ENCODE measurements at regions not wholly inside any gene's neighbourhood (a gene's known extent, or its start where the extent isn't known, plus 50 kb on each side); places are given as distances from the start of the nearest gene placed in this dataset.

- H3K36me3 Mint-ChIP-seq (ENCODE audit: low read depth), result peaks cover 18% of the 10 kb centered on the region
- peak overlapping the region; percentile 95 for H3K27ac Mint-ChIP-seq
- peak overlapping the region; percentile 65 for H3K4me3 Mint-ChIP-seq
- H3K4me1 Mint-ChIP-seq, result peaks cover 63% of the 10 kb centered on the region
- no peak for DNase-seq
- intact Hi-C loops (cut with micrococcal nuclease), result loop anchor here (2.0 to 5.0 kb wide), 6 partner anchors 41 to 189 kb away; no protein-coding TSS in a partner anchor
- peaks cover 13% of the 10 kb centered on the region for H3K9me3 Mint-ChIP-seq
- H3K27me3 Mint-ChIP-seq, result no peaks in the 10 kb centered on the region
These were observed 50.0 kb upstream of the DOCK9 start for GRCh38 chr13:99027661-99028425.

DNA sequence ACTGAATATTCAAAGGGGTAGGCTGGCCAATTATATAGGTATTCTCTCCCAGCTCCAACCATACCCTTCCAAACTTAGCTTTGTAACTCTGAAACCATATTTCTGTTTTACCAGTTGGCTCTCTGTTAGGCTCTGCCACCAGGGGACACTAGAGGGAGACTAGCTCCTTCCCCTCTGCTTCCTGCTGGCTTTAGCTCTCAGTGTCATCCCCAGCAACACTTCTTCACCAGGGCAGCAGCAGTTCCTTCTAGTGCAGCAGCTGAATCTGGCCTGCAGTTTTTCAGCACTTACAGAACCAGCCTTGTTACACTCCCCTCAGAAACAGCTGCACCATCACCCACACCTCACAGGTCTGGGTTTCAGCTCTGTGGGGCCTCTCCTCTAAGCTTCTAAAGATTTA, 51.0 kb upstream of the DOCK9 start:
- Mint-ChIP-seq H3K27me3 (no peaks in the 10 kb centered on the region), H3K9me3 (peaks cover 13% of the 10 kb centered on the region), H3K4me3 (no peak overlapping the region), H3K4me1 (peaks cover 64% of the 10 kb centered on the region), H3K36me3 (ENCODE audit: low read depth) (peaks cover 17% of the 10 kb centered on the region), H3K27ac (peak overlapping the region; percentile 52)
- DNase-seq, result peak; percentile 83
- intact Hi-C loops (cut with micrococcal nuclease), result loop anchor here (5.0 kb wide), 2 partner anchors 42 to 188 kb away; no protein-coding TSS in a partner anchor

DNA sequence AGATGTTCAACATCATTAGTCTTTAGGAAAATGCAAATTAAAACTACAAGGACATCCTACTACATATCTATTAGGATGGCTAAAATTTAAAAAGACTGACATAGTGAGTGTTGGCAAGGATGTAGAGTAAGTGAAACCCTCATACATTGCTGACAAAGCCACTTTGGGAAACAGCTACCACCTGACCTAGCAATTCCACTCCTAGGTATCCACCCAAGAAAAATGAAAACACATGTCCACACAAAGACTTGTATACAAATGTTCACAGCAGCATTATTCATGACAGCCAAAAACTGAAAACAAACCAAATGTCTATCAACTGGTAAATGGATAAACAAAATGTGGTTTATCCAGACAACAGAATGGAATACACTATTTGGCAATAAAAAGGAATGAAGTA, 51.7 kb upstream of the DOCK9 start:
- no peak for DNase-seq
- Mint-ChIP-seq H3K4me3 (no peak overlapping the region), H3K27me3 (no peaks in the 10 kb centered on the region), H3K27ac (no peak overlapping the region), H3K4me1 (peaks cover 61% of the 10 kb centered on the region), H3K9me3 (peaks cover 13% of the 10 kb centered on the region), H3K36me3 (ENCODE audit: low read depth) (peaks cover 17% of the 10 kb centered on the region)
- intact Hi-C loops (cut with micrococcal nuclease), result loop anchor here (5.0 kb wide), 2 partner anchors 42 to 188 kb away; no protein-coding TSS in a partner anchor

DNA sequence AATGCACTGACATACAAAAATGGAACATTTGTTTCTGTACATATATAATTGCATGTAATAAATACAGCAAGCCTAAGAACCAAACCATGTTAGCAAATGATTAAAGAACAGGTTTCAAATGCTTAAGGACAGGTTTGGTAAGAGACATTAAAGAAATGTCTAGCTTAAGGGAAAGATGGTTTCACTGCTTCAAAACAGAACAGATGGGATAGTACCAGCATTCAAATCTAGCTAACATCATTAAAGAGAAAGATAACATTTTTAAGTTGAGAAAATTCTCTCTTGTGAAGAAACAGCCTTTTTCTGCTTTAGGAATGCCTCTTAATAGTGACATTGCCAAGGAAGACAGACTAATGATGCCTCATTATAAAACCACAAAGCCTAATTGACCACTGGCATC, 52.5 kb upstream of the DOCK9 start:
- intact Hi-C loops (cut with micrococcal nuclease), result no loop called here
- no peak overlapping the region for H3K4me3 Mint-ChIP-seq
- peak overlapping the region; percentile 8 for H3K27ac Mint-ChIP-seq
- peaks cover 19% of the 10 kb centered on the region for H3K36me3 Mint-ChIP-seq (ENCODE audit: low read depth)
- H3K4me1 Mint-ChIP-seq, result peaks cover 55% of the 10 kb centered on the region
- no peaks in the 10 kb centered on the region for H3K27me3 Mint-ChIP-seq
- DNase-seq, result no peak
- peaks cover 13% of the 10 kb centered on the region for H3K9me3 Mint-ChIP-seq

- peaks cover 25% of the 10 kb centered on the region for H3K36me3 Mint-ChIP-seq (ENCODE audit: low read depth)
- no peak overlapping the region for H3K27ac Mint-ChIP-seq
- peaks cover 41% of the 10 kb centered on the region for H3K4me1 Mint-ChIP-seq
- no peak for DNase-seq
- H3K4me3 Mint-ChIP-seq, result no peak overlapping the region
- no peaks in the 10 kb centered on the region for H3K27me3 Mint-ChIP-seq
- intact Hi-C loops (cut with micrococcal nuclease), result no loop called here
- H3K9me3 Mint-ChIP-seq, result peaks cover 18% of the 10 kb centered on the region
These were observed 54.0 kb upstream of the DOCK9 start for GRCh38 chr13:99031832-99032231.

GRCh38 chr13:99033814-99034213, 56.0 kb upstream of the DOCK9 start:
- no peak for DNase-seq
- Mint-ChIP-seq H3K27ac (no peak overlapping the region), H3K4me1 (peaks cover 25% of the 10 kb centered on the region)

GRCh38 chr13:99034333-99035085, 56.6 kb upstream of the DOCK9 start:
- intact Hi-C loops (cut with micrococcal nuclease), result no loop called here
- Mint-ChIP-seq H3K4me3 (no peak overlapping the region), H3K36me3 (ENCODE audit: low read depth) (peaks cover 18% of the 10 kb centered on the region), H3K4me1 (peaks cover 23% of the 10 kb centered on the region), H3K27me3 (no peaks in the 10 kb centered on the region), H3K9me3 (peaks cover 5% of the 10 kb centered on the region), H3K27ac (no peak overlapping the region)
- DNase-seq, result no peak

More at GRCh38 chr13:99033814-99034213, 56.0 kb upstream of the DOCK9 start:
- intact Hi-C loops (cut with micrococcal nuclease), result loop anchor here (1.0 kb wide), 1 partner anchor 165 kb away; no protein-coding TSS in a partner anchor
- Mint-ChIP-seq H3K27me3 (no peaks in the 10 kb centered on the region), H3K9me3 (peaks cover 8% of the 10 kb centered on the region), H3K36me3 (ENCODE audit: low read depth) (peaks cover 22% of the 10 kb centered on the region), H3K4me3 (no peak overlapping the region)

GRCh38 chr13:99035715-99036114, 57.9 kb upstream of the DOCK9 start:
- Mint-ChIP-seq H3K9me3 (peaks cover 5% of the 10 kb centered on the region), H3K4me3 (no peak overlapping the region), H3K36me3 (ENCODE audit: low read depth) (peaks cover 21% of the 10 kb centered on the region), H3K4me1 (peaks cover 20% of the 10 kb centered on the region), H3K27ac (no peak overlapping the region), H3K27me3 (no peaks in the 10 kb centered on the region)
- no peak for DNase-seq
- intact Hi-C loops (cut with micrococcal nuclease), result no loop called here

GRCh38 chr13:99037756-99038155, 59.9 kb upstream of the DOCK9 start:
- no peak for DNase-seq
- Mint-ChIP-seq H3K36me3 (ENCODE audit: low read depth) (peaks cover 28% of the 10 kb centered on the region), H3K27ac (no peak overlapping the region), H3K4me3 (no peak overlapping the region), H3K27me3 (no peaks in the 10 kb centered on the region), H3K9me3 (peaks cover 5% of the 10 kb centered on the region), H3K4me1 (peaks cover 34% of the 10 kb centered on the region)
- intact Hi-C loops (cut with micrococcal nuclease), result no loop called here

GRCh38 chr13:99039718-99040280, 61.9 kb upstream of the DOCK9 start:
- H3K4me3 Mint-ChIP-seq, result no peak overlapping the region
- peaks cover 44% of the 10 kb centered on the region for H3K4me1 Mint-ChIP-seq
- no peak overlapping the region for H3K27ac Mint-ChIP-seq
- DNase-seq, result no peak
- intact Hi-C loops (cut with micrococcal nuclease), result loop anchor here (10.0 kb wide), 1 partner anchor 85 kb away; no protein-coding TSS in a partner anchor
- H3K9me3 Mint-ChIP-seq, result peaks cover 5% of the 10 kb centered on the region
- no peaks in the 10 kb centered on the region for H3K27me3 Mint-ChIP-seq
- H3K36me3 Mint-ChIP-seq (ENCODE audit: low read depth), result peaks cover 31% of the 10 kb centered on the region

DNA sequence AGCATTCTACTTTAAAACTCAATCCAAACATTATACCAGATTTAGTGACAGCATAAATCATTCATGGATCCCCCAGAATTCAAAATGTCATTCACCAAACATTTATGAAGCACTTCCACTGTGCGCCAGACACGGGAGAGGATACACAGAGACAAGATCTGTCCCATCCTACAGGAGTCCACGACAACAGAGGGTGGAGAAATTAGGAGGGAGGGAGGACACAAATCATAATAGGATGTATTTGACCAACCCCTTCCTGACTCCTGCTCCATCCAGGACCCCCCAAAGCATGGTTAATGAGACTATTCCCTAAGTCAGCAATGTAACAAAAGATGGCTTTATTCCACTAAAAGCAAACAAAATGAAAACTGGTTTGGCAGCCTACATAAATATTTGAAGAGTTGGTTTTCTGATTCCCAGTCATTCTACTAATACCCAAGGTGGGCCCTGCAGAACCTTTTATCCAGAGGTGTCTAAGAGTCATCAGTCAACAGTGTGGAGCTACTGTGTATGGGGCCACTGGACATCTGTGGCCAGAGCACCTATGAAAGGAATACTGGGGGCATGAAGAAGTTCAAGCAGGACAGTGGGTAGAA, 62.8 kb upstream of the DOCK9 start:
- Mint-ChIP-seq H3K36me3 (ENCODE audit: low read depth) (peaks cover 26% of the 10 kb centered on the region), H3K27ac (no peak overlapping the region), H3K27me3 (no peaks in the 10 kb centered on the region), H3K4me3 (no peak overlapping the region), H3K9me3 (peaks cover 5% of the 10 kb centered on the region), H3K4me1 (peaks cover 52% of the 10 kb centered on the region)
- DNase-seq, result no peak
- intact Hi-C loops (cut with micrococcal nuclease), result loop anchor here (10.0 kb wide), 1 partner anchor 84 kb away; no protein-coding TSS in a partner anchor

GRCh38 chr13:99041337-99041736, 63.5 kb upstream of the DOCK9 start:
- peaks cover 58% of the 10 kb centered on the region for H3K4me1 Mint-ChIP-seq
- H3K27me3 Mint-ChIP-seq, result no peaks in the 10 kb centered on the region
- H3K36me3 Mint-ChIP-seq (ENCODE audit: low read depth), result peaks cover 23% of the 10 kb centered on the region
- intact Hi-C loops (cut with micrococcal nuclease), result loop anchor here (10.0 kb wide), 1 partner anchor 83 kb away; no protein-coding TSS in a partner anchor
- DNase-seq, result no peak
- H3K27ac Mint-ChIP-seq, result peak overlapping the region; percentile 59
- H3K4me3 Mint-ChIP-seq, result peak overlapping the region; percentile 18
- H3K9me3 Mint-ChIP-seq, result no peaks in the 10 kb centered on the region

- peak overlapping the region; percentile 18 for H3K4me3 Mint-ChIP-seq
- no peak for DNase-seq
- H3K27ac Mint-ChIP-seq, result peak overlapping the region; percentile 59
- intact Hi-C loops (cut with micrococcal nuclease), result loop anchor here (10.0 kb wide), 1 partner anchor 83 kb away; no protein-coding TSS in a partner anchor
- no peaks in the 10 kb centered on the region for H3K9me3 Mint-ChIP-seq
- peaks cover 62% of the 10 kb centered on the region for H3K4me1 Mint-ChIP-seq
- H3K27me3 Mint-ChIP-seq, result no peaks in the 10 kb centered on the region
- H3K36me3 Mint-ChIP-seq (ENCODE audit: low read depth), result peaks cover 23% of the 10 kb centered on the region
These were observed 63.9 kb upstream of the DOCK9 start for GRCh38 chr13:99041788-99042187.
